WTC11 (cell line): ENCODE measurements at regions not wholly inside any gene's neighbourhood (a gene's known extent, or its start where the extent isn't known, plus 50 kb on each side); places are given as distances from the start of the nearest gene placed in this dataset.

Experiments
- ATAC-seq: fragments of 200-7000 bp; cut with Tn5 transposase; 2 replicates; pipeline ENCODE4 v1.10.0; 2021; ENCODE audit warnings: mild to moderate bottlenecking, moderate library complexity
- CTCF ChIA-PET: fragments of 300-600 bp; sonication (Branson Sonifier 250); formaldehyde crosslinking; loops from one replicate; lab custom pipeline; 2021; ENCODE audit warnings: antibody characterized with exemption; lab: Charles Lee
- POLR2A ChIA-PET: fragments of 350-600 bp; sonication (Branson Sonifier 250); formaldehyde crosslinking; loops from one replicate; lab custom pipeline; 2021; ENCODE audit warnings: antibody characterized with exemption; lab: Charles Lee
- DNase-seq: peaks from one replicate; pipeline ENCODE4 v3.0.0; 2021; ENCODE audit warnings: low spot score
- H3K27ac Mint-ChIP-seq: 2 replicates; pipeline ENCODE4 v1.8.0; 2021; ENCODE audit warnings: mixed read lengths
- H3K27me3 Mint-ChIP-seq: 2 replicates; pipeline ENCODE4 v1.8.0; 2021; ENCODE audit warnings: low read depth, mild to moderate bottlenecking, moderate library complexity, mixed read lengths
- H3K36me3 Mint-ChIP-seq: 2 replicates; pipeline ENCODE4 v1.8.0; 2021; ENCODE audit warnings: mixed read lengths
- H3K4me1 Mint-ChIP-seq: 2 replicates; pipeline ENCODE4 v1.8.0; 2022; ENCODE audit warnings: mixed read lengths
- H3K4me3 Mint-ChIP-seq: 2 replicates; pipeline ENCODE4 v1.8.0; 2021; ENCODE audit warnings: mild to moderate bottlenecking, moderate library complexity, mixed read lengths
- H3K9me3 Mint-ChIP-seq: 2 replicates; pipeline ENCODE4 v1.8.0; 2021; ENCODE audit warnings: mixed read lengths
- CREM ChIP-seq: sonication (generic); formaldehyde crosslinking; IDR thresholded peaks from 2 replicates; pipeline ENCODE4 v1.8.1; 2022; ENCODE audit warnings: mild to moderate bottlenecking, missing genetic modification reagents, moderate library complexity
- ELF4 ChIP-seq: sonication (generic); formaldehyde crosslinking; IDR thresholded peaks from 2 replicates; pipeline ENCODE4 v1.8.1; 2022; ENCODE audit warnings: low read depth, mild to moderate bottlenecking, moderate library complexity, missing genetic modification reagents
- EMX1 ChIP-seq: fragments of 250-450 bp; sonication (Bioruptor Pico); IDR thresholded peaks from 2 replicates; pipeline ENCODE4 v1.8.0; 2021; ENCODE audit warnings: mild to moderate bottlenecking
- ETV6 ChIP-seq: sonication (generic); formaldehyde crosslinking; IDR thresholded peaks from 2 replicates; pipeline ENCODE4 v1.8.1; 2022; ENCODE audit warnings: mild to moderate bottlenecking, missing genetic modification reagents
- FOXJ3 ChIP-seq: sonication (generic); formaldehyde crosslinking; IDR thresholded peaks from 2 replicates; pipeline ENCODE4 v1.9.0; 2021; ENCODE audit warnings: missing genetic modification reagents, mild to moderate bottlenecking, borderline replicate concordance
- NFYB ChIP-seq: sonication (generic); formaldehyde crosslinking; conservative IDR thresholded peaks from 2 replicates; pipeline ENCODE4 v1.8.0; 2022; ENCODE audit warnings: low read depth, missing genetic modification reagents
- PRRX2 ChIP-seq: fragments of 250-450 bp; sonication (Bioruptor Pico); IDR thresholded peaks from 2 replicates; pipeline ENCODE4 v1.8.0; 2021; ENCODE audit warnings: mild to moderate bottlenecking
- SMAD3 ChIP-seq: sonication (generic); formaldehyde crosslinking; IDR thresholded peaks from 2 replicates; pipeline ENCODE4 v1.8.0; 2022; ENCODE audit warnings: missing genetic modification reagents, mild to moderate bottlenecking, borderline replicate concordance
- TCF7 ChIP-seq: sonication (generic); formaldehyde crosslinking; IDR thresholded peaks from 2 replicates; pipeline ENCODE4 v1.8.0; 2022; ENCODE audit warnings: mild to moderate bottlenecking, low read depth, missing genetic modification reagents, moderate library complexity
- TEAD1 ChIP-seq: sonication (generic); formaldehyde crosslinking; IDR thresholded peaks from 2 replicates; pipeline ENCODE4 v1.8.0; 2022; ENCODE audit warnings: mild to moderate bottlenecking, missing genetic modification reagents
- TP53 ChIP-seq: sonication (generic); formaldehyde crosslinking; IDR thresholded peaks from 2 replicates; pipeline ENCODE4 v1.8.1; 2023; ENCODE audit warnings: mild to moderate bottlenecking, missing genetic modification reagents
- ZNF219 ChIP-seq: sonication (generic); formaldehyde crosslinking; IDR thresholded peaks from 2 replicates; pipeline ENCODE4 v1.8.0; 2023; ENCODE audit warnings: missing genetic modification reagents, mild to moderate bottlenecking, borderline replicate concordance
- ZNF423 ChIP-seq: fragments of 250-450 bp; sonication (Bioruptor Pico); IDR thresholded peaks from 2 replicates; pipeline ENCODE4 v2.1.2; 2022; ENCODE audit warnings: mild to moderate bottlenecking, moderate library complexity
- TF ChIP-seq, protein P1 (sequence below): fragments of 250-450 bp; sonication (Bioruptor Pico); IDR thresholded peaks from 2 replicates; pipeline ENCODE4 v1.9.0; 2021; ENCODE audit warnings: mild to moderate bottlenecking
- TF ChIP-seq, protein P2 (sequence below): fragments of 250-450 bp; sonication (Bioruptor Pico); IDR thresholded peaks from 2 replicates; pipeline ENCODE4 v1.8.0; 2021; ENCODE audit warnings: mild to moderate bottlenecking
- TF ChIP-seq, protein P3 (sequence below): sonication (generic); formaldehyde crosslinking; IDR thresholded peaks from 2 replicates; pipeline ENCODE4 v1.8.1; 2023; ENCODE audit warnings: mild to moderate bottlenecking, missing genetic modification reagents
- TF ChIP-seq, protein P4 (sequence below): sonication (generic); formaldehyde crosslinking; IDR thresholded peaks from 2 replicates; pipeline ENCODE4 v1.8.1; 2022; ENCODE audit warnings: missing genetic modification reagents, borderline replicate concordance
- TF ChIP-seq, protein P5 (sequence below): sonication (generic); formaldehyde crosslinking; IDR thresholded peaks from 2 replicates; pipeline ENCODE4 v1.8.1; 2023; ENCODE audit warnings: mild to moderate bottlenecking, missing genetic modification reagents
- TF ChIP-seq, protein P6 (sequence below): sonication (generic); formaldehyde crosslinking; IDR thresholded peaks from 2 replicates; pipeline ENCODE4 v1.8.0; 2022; ENCODE audit warnings: mild to moderate bottlenecking, missing genetic modification reagents
- TF ChIP-seq, protein P7 (sequence below): sonication (generic); formaldehyde crosslinking; IDR thresholded peaks from 2 replicates; pipeline ENCODE4 v1.8.0; 2022; ENCODE audit warnings: mild to moderate bottlenecking, missing genetic modification reagents

DNA sequence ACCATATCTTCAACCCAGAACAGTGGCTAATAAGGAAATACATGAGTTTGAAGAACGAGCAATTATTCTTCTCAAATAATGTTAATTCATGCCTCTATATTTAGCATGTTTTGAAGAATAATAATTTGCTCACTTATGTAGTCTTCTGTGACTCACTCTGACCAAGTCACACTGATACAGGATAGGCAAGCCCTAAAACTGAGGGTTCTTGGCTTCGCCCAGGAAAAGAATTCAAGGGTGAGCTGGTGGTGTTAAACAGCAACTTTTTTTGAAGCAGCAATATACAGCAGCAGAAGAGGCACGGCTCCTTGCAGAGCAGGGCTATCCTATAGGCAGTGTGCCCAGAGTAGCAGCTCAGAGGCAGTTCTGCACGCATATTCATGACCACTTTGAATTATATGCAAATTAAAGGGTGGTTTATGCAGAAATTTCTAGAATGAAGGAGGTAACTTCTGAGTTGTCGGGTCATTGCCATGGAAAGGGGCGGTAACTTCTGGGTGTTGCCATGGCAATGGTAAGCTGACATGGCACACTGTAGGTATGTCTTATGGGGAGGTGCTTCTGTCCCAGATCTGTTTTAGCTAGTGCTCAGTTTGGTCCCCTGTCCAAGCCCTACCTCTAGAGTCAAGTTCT, 200.6 kb downstream of the RND3 start:
- H3K27ac Mint-ChIP-seq, result peak overlapping the region; percentile 77; the same call in 1 of the 2 replicates
- ChIA-PET CTCF (interaction anchor here (0.7 kb wide), 1 partner anchor 1360 kb away, joined by 4 read pairs; no protein-coding TSS in a partner anchor), POLR2A (interaction anchor here (0.7 kb wide), 1 partner anchor 331 kb away, joined by 4 read pairs; no protein-coding TSS in a partner anchor)
- H3K36me3 Mint-ChIP-seq, result peaks cover 3% of the 10 kb centered on the region; the same call in 1 of the 2 replicates
- H3K4me1 Mint-ChIP-seq, result peaks cover 15% of the 10 kb centered on the region
- H3K4me3 Mint-ChIP-seq, result no peak overlapping the region
- no peak for DNase-seq
- no peak for TF ChIP-seq ETV6 (CRISPR knock-in tag)
- TF ChIP-seq, protein P1, sequence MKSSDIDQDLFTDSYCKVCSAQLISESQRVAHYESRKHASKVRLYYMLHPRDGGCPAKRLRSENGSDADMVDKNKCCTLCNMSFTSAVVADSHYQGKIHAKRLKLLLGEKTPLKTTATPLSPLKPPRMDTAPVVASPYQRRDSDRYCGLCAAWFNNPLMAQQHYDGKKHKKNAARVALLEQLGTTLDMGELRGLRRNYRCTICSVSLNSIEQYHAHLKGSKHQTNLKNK (CRISPR knock-in tag), result no peak
- TF ChIP-seq EMX1 (CRISPR knock-in tag), result no peak
- no peak for TF ChIP-seq ZNF219 (CRISPR knock-in tag)
- TF ChIP-seq, all 79 proteins: peak for 0
- peak; percentile 88 for ATAC-seq
- peaks cover 10% of the 10 kb centered on the region for H3K9me3 Mint-ChIP-seq
- H3K27me3 Mint-ChIP-seq, result no peaks in the 10 kb centered on the region

DNA sequence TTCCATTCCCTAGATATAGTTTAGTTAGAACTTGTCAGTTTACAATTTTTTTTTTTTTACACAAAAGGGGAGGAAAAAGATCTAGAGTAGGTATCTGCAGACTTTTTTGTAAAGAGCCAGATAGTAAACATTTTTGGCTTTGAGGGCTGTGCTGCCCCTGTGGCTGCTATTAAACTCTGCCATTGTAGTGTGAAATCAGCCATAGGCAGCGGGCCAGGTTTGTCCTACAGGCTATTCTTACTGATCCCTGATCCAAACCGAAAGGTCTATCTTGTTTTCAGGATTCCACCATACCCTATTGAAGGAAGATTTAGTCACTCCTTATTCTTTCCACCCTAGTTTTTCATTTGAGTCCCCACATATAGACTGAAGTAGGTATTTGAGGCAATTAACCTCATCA, 203.4 kb downstream of the RND3 start:
- Mint-ChIP-seq H3K9me3 (peaks cover 29% of the 10 kb centered on the region), H3K27me3 (peaks cover 2% of the 10 kb centered on the region; the same call in 1 of the 2 replicates), H3K27ac (no peak overlapping the region), H3K4me1 (peaks cover 16% of the 10 kb centered on the region), H3K4me3 (no peak overlapping the region), H3K36me3 (peaks cover 15% of the 10 kb centered on the region)
- no peak for ATAC-seq
- POLR2A ChIA-PET, result no interaction called here
- TF ChIP-seq FOXJ3 (CRISPR knock-in tag) (no peak), ZNF423 (CRISPR knock-in tag) (no peak), TP53 (CRISPR knock-in tag) (no peak), TCF7 (CRISPR knock-in tag) (no peak), PRRX2 (CRISPR knock-in tag) (no peak), TEAD1 (CRISPR knock-in tag) (no peak), ELF4 (CRISPR knock-in tag) (no peak), CREM (CRISPR knock-in tag) (no peak), SMAD3 (CRISPR knock-in tag) (no peak)
- TF ChIP-seq, protein P2, sequence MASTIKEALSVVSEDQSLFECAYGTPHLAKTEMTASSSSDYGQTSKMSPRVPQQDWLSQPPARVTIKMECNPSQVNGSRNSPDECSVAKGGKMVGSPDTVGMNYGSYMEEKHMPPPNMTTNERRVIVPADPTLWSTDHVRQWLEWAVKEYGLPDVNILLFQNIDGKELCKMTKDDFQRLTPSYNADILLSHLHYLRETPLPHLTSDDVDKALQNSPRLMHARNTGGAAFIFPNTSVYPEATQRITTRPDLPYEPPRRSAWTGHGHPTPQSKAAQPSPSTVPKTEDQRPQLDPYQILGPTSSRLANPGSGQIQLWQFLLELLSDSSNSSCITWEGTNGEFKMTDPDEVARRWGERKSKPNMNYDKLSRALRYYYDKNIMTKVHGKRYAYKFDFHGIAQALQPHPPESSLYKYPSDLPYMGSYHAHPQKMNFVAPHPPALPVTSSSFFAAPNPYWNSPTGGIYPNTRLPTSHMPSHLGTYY, result no peak
- CTCF ChIA-PET, result no interaction called here
- no peak for DNase-seq

DNA sequence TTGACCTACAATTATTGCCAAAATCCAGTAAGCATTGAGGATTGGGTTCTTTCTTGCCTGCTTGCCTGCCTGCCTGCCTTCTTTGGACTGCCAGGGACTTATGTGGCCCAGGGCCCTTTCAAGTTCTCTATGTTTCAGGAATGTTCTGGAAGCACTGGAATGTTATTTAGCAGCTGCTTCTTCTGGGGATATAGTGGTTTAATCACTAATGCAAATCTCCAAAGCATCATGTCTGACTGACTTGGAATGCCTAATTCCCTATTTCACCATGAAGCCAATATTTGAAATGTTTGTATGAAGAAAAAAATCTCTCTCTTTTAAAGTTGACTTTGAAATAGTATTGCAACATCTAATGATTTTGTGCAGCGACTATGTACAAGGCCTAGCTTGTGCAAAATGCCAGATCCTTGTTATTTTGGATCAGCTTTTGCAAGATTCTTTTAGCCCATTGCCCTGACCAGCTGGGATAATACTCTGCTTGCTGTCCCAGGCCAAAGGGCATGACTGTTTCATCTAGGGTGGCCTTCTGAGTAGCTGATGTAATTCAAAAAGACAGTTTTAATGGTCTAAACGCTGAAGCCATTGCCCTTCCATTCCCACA, 204.6 kb downstream of the RND3 start:
- CTCF ChIA-PET, result no interaction called here
- TF ChIP-seq, protein P3, sequence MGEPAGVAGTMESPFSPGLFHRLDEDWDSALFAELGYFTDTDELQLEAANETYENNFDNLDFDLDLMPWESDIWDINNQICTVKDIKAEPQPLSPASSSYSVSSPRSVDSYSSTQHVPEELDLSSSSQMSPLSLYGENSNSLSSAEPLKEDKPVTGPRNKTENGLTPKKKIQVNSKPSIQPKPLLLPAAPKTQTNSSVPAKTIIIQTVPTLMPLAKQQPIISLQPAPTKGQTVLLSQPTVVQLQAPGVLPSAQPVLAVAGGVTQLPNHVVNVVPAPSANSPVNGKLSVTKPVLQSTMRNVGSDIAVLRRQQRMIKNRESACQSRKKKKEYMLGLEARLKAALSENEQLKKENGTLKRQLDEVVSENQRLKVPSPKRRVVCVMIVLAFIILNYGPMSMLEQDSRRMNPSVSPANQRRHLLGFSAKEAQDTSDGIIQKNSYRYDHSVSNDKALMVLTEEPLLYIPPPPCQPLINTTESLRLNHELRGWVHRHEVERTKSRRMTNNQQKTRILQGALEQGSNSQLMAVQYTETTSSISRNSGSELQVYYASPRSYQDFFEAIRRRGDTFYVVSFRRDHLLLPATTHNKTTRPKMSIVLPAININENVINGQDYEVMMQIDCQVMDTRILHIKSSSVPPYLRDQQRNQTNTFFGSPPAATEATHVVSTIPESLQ (CRISPR knock-in tag), result no peak
- TF ChIP-seq, protein P4, sequence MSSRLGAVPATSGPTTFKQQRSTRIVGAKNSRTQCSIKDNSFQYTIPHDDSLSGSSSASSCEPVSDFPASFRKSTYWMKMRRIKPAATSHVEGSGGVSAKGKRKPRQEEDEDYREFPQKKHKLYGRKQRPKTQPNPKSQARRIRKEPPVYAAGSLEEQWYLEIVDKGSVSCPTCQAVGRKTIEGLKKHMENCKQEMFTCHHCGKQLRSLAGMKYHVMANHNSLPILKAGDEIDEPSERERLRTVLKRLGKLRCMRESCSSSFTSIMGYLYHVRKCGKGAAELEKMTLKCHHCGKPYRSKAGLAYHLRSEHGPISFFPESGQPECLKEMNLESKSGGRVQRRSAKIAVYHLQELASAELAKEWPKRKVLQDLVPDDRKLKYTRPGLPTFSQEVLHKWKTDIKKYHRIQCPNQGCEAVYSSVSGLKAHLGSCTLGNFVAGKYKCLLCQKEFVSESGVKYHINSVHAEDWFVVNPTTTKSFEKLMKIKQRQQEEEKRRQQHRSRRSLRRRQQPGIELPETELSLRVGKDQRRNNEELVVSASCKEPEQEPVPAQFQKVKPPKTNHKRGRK (CRISPR knock-in tag), result no peak
- TF ChIP-seq, protein P5, sequence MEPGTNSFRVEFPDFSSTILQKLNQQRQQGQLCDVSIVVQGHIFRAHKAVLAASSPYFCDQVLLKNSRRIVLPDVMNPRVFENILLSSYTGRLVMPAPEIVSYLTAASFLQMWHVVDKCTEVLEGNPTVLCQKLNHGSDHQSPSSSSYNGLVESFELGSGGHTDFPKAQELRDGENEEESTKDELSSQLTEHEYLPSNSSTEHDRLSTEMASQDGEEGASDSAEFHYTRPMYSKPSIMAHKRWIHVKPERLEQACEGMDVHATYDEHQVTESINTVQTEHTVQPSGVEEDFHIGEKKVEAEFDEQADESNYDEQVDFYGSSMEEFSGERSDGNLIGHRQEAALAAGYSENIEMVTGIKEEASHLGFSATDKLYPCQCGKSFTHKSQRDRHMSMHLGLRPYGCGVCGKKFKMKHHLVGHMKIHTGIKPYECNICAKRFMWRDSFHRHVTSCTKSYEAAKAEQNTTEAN (CRISPR knock-in tag), result no peak
- no peak for TF ChIP-seq TCF7 (CRISPR knock-in tag)
- TF ChIP-seq, protein P6, sequence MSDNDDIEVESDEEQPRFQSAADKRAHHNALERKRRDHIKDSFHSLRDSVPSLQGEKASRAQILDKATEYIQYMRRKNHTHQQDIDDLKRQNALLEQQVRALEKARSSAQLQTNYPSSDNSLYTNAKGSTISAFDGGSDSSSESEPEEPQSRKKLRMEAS (CRISPR knock-in tag), result no peak
- TF ChIP-seq, protein P7, sequence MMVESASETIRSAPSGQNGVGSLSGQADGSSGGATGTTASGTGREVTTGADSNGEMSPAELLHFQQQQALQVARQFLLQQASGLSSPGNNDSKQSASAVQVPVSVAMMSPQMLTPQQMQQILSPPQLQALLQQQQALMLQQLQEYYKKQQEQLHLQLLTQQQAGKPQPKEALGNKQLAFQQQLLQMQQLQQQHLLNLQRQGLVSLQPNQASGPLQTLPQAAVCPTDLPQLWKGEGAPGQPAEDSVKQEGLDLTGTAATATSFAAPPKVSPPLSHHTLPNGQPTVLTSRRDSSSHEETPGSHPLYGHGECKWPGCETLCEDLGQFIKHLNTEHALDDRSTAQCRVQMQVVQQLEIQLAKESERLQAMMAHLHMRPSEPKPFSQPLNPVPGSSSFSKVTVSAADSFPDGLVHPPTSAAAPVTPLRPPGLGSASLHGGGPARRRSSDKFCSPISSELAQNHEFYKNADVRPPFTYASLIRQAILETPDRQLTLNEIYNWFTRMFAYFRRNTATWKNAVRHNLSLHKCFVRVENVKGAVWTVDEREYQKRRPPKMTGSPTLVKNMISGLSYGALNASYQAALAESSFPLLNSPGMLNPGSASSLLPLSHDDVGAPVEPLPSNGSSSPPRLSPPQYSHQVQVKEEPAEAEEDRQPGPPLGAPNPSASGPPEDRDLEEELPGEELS, result no peak
- TF ChIP-seq NFYB (CRISPR knock-in tag), result no peak

More for the DNA sequence above, 204.6 kb downstream of the RND3 start:
- DNase-seq, result no peak
- POLR2A ChIA-PET, result no interaction called here
- H3K4me1 Mint-ChIP-seq, result peaks cover 16% of the 10 kb centered on the region
- peaks cover 36% of the 10 kb centered on the region for H3K9me3 Mint-ChIP-seq
- no peak overlapping the region for H3K27ac Mint-ChIP-seq
- no peak for ATAC-seq
- H3K4me3 Mint-ChIP-seq, result no peak overlapping the region
- H3K36me3 Mint-ChIP-seq, result peaks cover 23% of the 10 kb centered on the region
- peaks cover 5% of the 10 kb centered on the region; the same call in 1 of the 2 replicates for H3K27me3 Mint-ChIP-seq
